Vagina (tissue), 2 donors: ENCODE measurements at regions not wholly inside any gene's neighbourhood (a gene's known extent, or its start where the extent isn't known, plus 50 kb on each side); places are given as distances from the start of the nearest gene placed in this dataset.

Experiments
- POLR2A ChIP-seq, 2 donors: fragments of 450-650 bp; IDR thresholded peaks; one replicate each; pipeline ENCODE4 v1.6.1; 2017; ENCODE audit warnings: antibody characterized with exemption in 2 of 2, mild to moderate bottlenecking in 2 of 2, moderate library complexity in 2 of 2
- POLR2AphosphoS5 ChIP-seq, 2 donors: sonication (generic); formaldehyde crosslinking; IDR thresholded peaks; one replicate each; pipeline ENCODE4 v1.9.0; 2017; ENCODE audit warnings: antibody characterized with exemption in 2 of 2, mild to moderate bottlenecking in 2 of 2, low read depth in 1 of 2; ENCODE audit not compliant: insufficient read depth in 1 of 2

- TF ChIP-seq POLR2AphosphoS5 (IDR thresholded peaks at IDR 0.05; ENCODE audit: insufficient read depth in 1 of 2, low read depth in 1 of 2) (no peak), POLR2A (IDR thresholded peaks at IDR 0.05) (no peak)
Measured at GRCh38 chr18:25818505-25818904, 271.9 kb downstream of the SS18 start.
